Colonic mucosa (tissue), 4 donors: ENCODE measurements at regions not wholly inside any gene's neighbourhood (a gene's known extent, or its start where the extent isn't known, plus 50 kb on each side); places are given as distances from the start of the nearest gene placed in this dataset.

Experiments
- DNase-seq: peaks from one replicate; pipeline ENCODE4 v3.0.0-alpha.2; 2020
- H3K27ac ChIP-seq: fragments of 200-600 bp; one replicate; pipeline ENCODE4 v1.8.0; 2021
- H3K27me3 ChIP-seq: fragments of 200-600 bp; one replicate; pipeline ENCODE4 v1.8.0; 2021
- H3K36me3 ChIP-seq: fragments of 200-600 bp; one replicate; pipeline ENCODE4 v1.8.0; 2021
- H3K4me1 ChIP-seq: fragments of 200-600 bp; one replicate; pipeline ENCODE4 v1.8.0; 2021; ENCODE audit warnings: mild to moderate bottlenecking
- H3K4me3 ChIP-seq: fragments of 200-600 bp; one replicate; pipeline ENCODE4 v1.8.0; 2021
- H3K9ac ChIP-seq, 2 donors: one replicate each; pipeline ENCODE4 v1.7.0; 2013; ENCODE audit warnings: control low read depth in 2 of 2, low read depth in 2 of 2, low read length in 2 of 2
- H3K9me3 ChIP-seq: fragments of 200-600 bp; one replicate; pipeline ENCODE4 v1.8.0; 2021
- CTCF ChIP-seq: fragments of 200-600 bp; IDR thresholded peaks from one replicate; pipeline ENCODE4 v1.8.0; 2022; ENCODE audit warnings: antibody characterized with exemption, mild to moderate bottlenecking
- intact Hi-C: fragments of 100-400 bp; cut with DNase I; formaldehyde crosslinking; loops from one replicate; pipeline ENCODE4 v1.14.1; 2022
- donor health status: healthy.
- donor health status: DM: no; HTN: no; CAD: no.
- donor health status: DM: no; HTN: no; CAD: no.

DNA sequence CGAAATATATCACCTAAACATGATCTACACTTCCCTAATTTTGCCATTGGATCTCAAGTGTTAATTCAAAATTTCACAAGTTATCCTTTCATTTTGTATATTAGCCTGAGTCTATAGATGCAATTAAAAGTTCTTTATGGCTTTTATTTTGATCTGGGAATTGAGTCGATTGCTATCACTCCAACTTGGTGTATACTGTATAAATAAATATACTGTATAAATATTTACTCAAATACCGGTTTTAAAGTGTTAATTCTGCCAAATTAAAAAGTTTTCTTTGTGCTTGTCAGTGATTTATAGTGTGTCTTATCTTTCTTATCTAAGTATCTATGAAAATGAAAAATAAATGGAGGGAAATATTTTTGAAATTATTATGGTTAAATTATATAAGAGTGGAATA, 683.7 kb upstream of the LRRN3 start:
- Histone ChIP-seq H3K36me3 (no peaks in the 10 kb centered on the region), H3K9ac (no peak overlapping the region), H3K4me3 (no peak overlapping the region), H3K27ac (no peak overlapping the region), H3K9me3 (no peaks in the 10 kb centered on the region), H3K4me1 (no peaks in the 10 kb centered on the region), H3K27me3 (no peaks in the 10 kb centered on the region)
- intact Hi-C loops = no loop called here
- TF ChIP-seq CTCF = no peak
- DNase-seq = no peak

DNA sequence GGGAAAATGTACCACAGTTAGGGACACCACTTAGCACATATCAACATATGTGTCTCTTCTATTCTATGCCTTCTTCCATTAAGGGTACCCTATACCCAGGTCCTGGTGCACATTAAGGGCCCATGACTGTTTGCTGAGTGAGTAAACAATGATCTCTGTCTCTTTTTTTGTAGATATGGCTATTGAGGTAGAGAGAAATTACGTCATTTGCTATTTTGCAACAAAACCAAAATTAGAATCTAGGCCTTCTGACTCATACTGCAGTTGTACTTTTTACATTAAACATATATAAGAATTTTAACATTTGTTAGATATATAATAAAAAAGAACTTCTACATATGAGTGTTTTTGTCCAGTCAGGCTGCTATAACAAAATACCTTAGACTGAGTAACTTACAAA, 683.2 kb upstream of the LRRN3 start:
- no peak for TF ChIP-seq CTCF
- no peak for DNase-seq
- Histone ChIP-seq H3K27me3 (no peaks in the 10 kb centered on the region), H3K9ac (no peak overlapping the region), H3K27ac (no peak overlapping the region), H3K4me1 (no peaks in the 10 kb centered on the region), H3K9me3 (no peaks in the 10 kb centered on the region), H3K4me3 (no peak overlapping the region), H3K36me3 (no peaks in the 10 kb centered on the region)
- intact Hi-C loops = no loop called here

GRCh38 chr7:110412614-110413013, 678.3 kb upstream of the LRRN3 start:
- Histone ChIP-seq H3K36me3 (no peaks in the 10 kb centered on the region), H3K9ac (no peak overlapping the region), H3K4me3 (no peak overlapping the region), H3K9me3 (no peaks in the 10 kb centered on the region), H3K4me1 (no peaks in the 10 kb centered on the region), H3K27ac (no peak overlapping the region), H3K27me3 (no peaks in the 10 kb centered on the region)
- intact Hi-C loops = no loop called here
- TF ChIP-seq CTCF = no peak
- DNase-seq = no peak

GRCh38 chr7:110413038-110413437, 677.9 kb upstream of the LRRN3 start:
- intact Hi-C loops = no loop called here
- H3K27me3 ChIP-seq = no peaks in the 10 kb centered on the region
- H3K4me3 ChIP-seq = no peak overlapping the region
- no peak overlapping the region for H3K9ac ChIP-seq
- TF ChIP-seq CTCF = no peak
- no peaks in the 10 kb centered on the region for H3K9me3 ChIP-seq
- no peaks in the 10 kb centered on the region for H3K4me1 ChIP-seq
- H3K36me3 ChIP-seq = no peaks in the 10 kb centered on the region
- no peak for DNase-seq
- H3K27ac ChIP-seq = no peak overlapping the region

GRCh38 chr7:110417611-110418010, 673.3 kb upstream of the LRRN3 start:
- H3K4me3 ChIP-seq = no peak overlapping the region
- H3K9ac ChIP-seq = no peak overlapping the region
- intact Hi-C loops = no loop called here
- no peak for TF ChIP-seq CTCF
- H3K4me1 ChIP-seq = no peaks in the 10 kb centered on the region
- no peaks in the 10 kb centered on the region for H3K27me3 ChIP-seq
- H3K9me3 ChIP-seq = no peaks in the 10 kb centered on the region
- no peak for DNase-seq
- H3K27ac ChIP-seq = no peak overlapping the region
- no peaks in the 10 kb centered on the region for H3K36me3 ChIP-seq
